ENCODE measurements at regions not wholly inside any gene's neighbourhood (a gene's known extent, or its start where the extent isn't known, plus 50 kb on each side); places are given as distances from the start of the nearest gene placed in this dataset.

- intact Hi-C loops (cut with DNase I): no loop called here
- Histone ChIP-seq H3K9me3 (peaks cover 0 to 15% of the 10 kb centered on the region in 2 donors), H3K27me3 (no peaks in the 10 kb centered on the region), H3K4me1 (no peaks in the 10 kb centered on the region), H3K27ac (no peak overlapping the region), H3K36me3 (no peaks in the 10 kb centered on the region), H3K4me3 (no peak overlapping the region)
- ATAC-seq (no peak), DNase-seq (no peak)
- TF ChIP-seq CTCF (IDR thresholded peaks at IDR 0.05): no peak
Observed at GRCh38 chr15:37377428-37377827, 277.1 kb upstream of the MEIS2 start.

- Histone ChIP-seq H3K4me1 (no peaks in the 10 kb centered on the region), H3K4me3 (no peak overlapping the region), H3K27ac (no peak overlapping the region), H3K27me3 (no peaks in the 10 kb centered on the region), H3K9me3 (peaks cover 0 to 24% of the 10 kb centered on the region in 2 donors), H3K36me3 (no peaks in the 10 kb centered on the region)
- intact Hi-C loops (cut with DNase I): no loop called here
- no peak for ATAC-seq
- DNase-seq: no peak
- no peak for TF ChIP-seq CTCF (IDR thresholded peaks at IDR 0.05)
Observed at GRCh38 chr15:37394402-37395099, 294.2 kb upstream of the MEIS2 start.

GRCh38 chr15:37395100-37395468 lies 294.7 kb upstream of the MEIS2 start:
- peaks cover 0 to 21% of the 10 kb centered on the region in 2 donors for H3K9me3 ChIP-seq
- H3K36me3 ChIP-seq: no peaks in the 10 kb centered on the region
- H3K27ac ChIP-seq: no peak overlapping the region
- intact Hi-C loops (cut with DNase I): no loop called here
- H3K27me3 ChIP-seq: no peaks in the 10 kb centered on the region
- no peak overlapping the region for H3K4me3 ChIP-seq
- no peaks in the 10 kb centered on the region for H3K4me1 ChIP-seq
- ATAC-seq: no peak
- no peak for DNase-seq
- TF ChIP-seq CTCF (IDR thresholded peaks at IDR 0.05): no peak

GRCh38 chr15:37397266-37398022 lies 297.1 kb upstream of the MEIS2 start:
- Histone ChIP-seq H3K27ac (no peak overlapping the region), H3K27me3 (no peaks in the 10 kb centered on the region), H3K4me1 (no peaks in the 10 kb centered on the region), H3K9me3 (peaks cover 0 to 8% of the 10 kb centered on the region in 2 donors), H3K4me3 (no peak overlapping the region), H3K36me3 (no peaks in the 10 kb centered on the region)
- no peak for TF ChIP-seq CTCF (IDR thresholded peaks at IDR 0.05)
- intact Hi-C loops (cut with DNase I): no loop called here
- ATAC-seq: no peak
- no peak for DNase-seq

- Histone ChIP-seq H3K9me3 (peaks cover 0 to 11% of the 10 kb centered on the region in 2 donors), H3K4me1 (no peaks in the 10 kb centered on the region), H3K36me3 (no peaks in the 10 kb centered on the region), H3K27me3 (no peaks in the 10 kb centered on the region), H3K4me3 (no peak overlapping the region), H3K27ac (no peak overlapping the region)
- ATAC-seq (no peak), DNase-seq (no peak)
- intact Hi-C loops (cut with DNase I): no loop called here
- no peak for TF ChIP-seq CTCF (IDR thresholded peaks at IDR 0.05)
Observed at GRCh38 chr15:37416103-37416502, 315.8 kb upstream of the MEIS2 start.

All from left lung (tissue), 4 donors.